ENCODE measurements at regions not wholly inside any gene's neighbourhood (a gene's known extent, or its start where the extent isn't known, plus 50 kb on each side); places are given as distances from the start of the nearest gene placed in this dataset.

DNA sequence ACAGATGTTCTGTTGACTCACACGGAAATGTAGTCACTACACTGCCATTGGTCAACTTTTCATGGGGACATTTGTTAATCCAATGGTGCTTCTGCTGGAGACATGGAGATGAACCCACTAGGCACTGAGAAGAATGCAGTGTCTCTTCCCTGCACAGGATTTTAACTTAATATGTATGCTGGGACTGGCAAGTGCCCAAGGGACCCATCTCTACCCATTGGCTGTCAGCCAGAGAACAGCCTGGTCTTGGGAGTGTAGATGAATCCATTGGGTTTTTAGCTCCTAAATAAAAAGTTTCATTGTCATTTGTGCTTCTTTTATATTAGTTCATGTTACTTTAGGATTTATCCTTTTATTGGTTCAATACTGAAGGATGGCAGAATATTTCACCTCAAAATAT is 195.8 kb upstream of the CDH6 start (continued):
- TF ChIP-seq TOX (CRISPR knock-in tag; IDR thresholded peaks at IDR 0.05; ENCODE audit: borderline replicate concordance) (no peak), ARNTL (CRISPR knock-in tag; IDR thresholded peaks at IDR 0.05; ENCODE audit: borderline replicate concordance, low read depth) (no peak), PPARA (CRISPR knock-in tag; IDR thresholded peaks at IDR 0.05; ENCODE audit: borderline replicate concordance) (no peak)

DNA sequence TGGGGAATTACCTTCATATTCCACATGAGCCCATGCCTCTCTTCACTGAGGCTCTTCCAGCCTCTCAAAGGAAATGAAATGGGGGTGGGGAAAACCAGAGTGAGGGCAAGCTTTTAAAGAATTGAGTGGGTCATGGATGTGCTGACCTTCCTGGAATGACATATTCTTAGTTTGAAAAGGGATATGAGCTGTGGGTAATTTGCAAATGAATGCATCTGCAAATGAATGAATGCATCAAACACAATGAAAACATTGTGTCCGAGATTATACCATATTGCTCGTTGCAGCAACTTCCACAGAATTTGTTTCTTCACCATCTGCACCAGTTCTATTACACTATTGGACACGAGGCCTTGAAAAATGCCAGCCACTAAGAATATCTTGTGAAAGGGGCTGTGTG is 198.6 kb upstream of the CDH6 start:
- TF ChIP-seq OSR1 (CRISPR knock-in tag; IDR thresholded peaks at IDR 0.05) (no peak), ZNF565 (CRISPR knock-in tag; conservative IDR thresholded peaks at IDR 0.05; ENCODE audit: low read depth) (no peak), PPARA (CRISPR knock-in tag; IDR thresholded peaks at IDR 0.05; ENCODE audit: borderline replicate concordance) (no peak), ZFP3 (CRISPR knock-in tag; IDR thresholded peaks at IDR 0.05) (no peak), ZFP30 (CRISPR knock-in tag; IDR thresholded peaks at IDR 0.05) (no peak), TOX (CRISPR knock-in tag; IDR thresholded peaks at IDR 0.05; ENCODE audit: borderline replicate concordance) (no peak), TCF4 (CRISPR knock-in tag; IDR thresholded peaks at IDR 0.05; ENCODE audit: borderline replicate concordance) (no peak), GLIS3 (CRISPR knock-in tag; IDR thresholded peaks at IDR 0.05) (no peak), BACH2 (CRISPR knock-in tag; IDR thresholded peaks at IDR 0.05; ENCODE audit: borderline replicate concordance) (no peak), CSDC2 (CRISPR knock-in tag; IDR thresholded peaks at IDR 0.05) (no peak), ESRRG (CRISPR knock-in tag; IDR thresholded peaks at IDR 0.05) (no peak)
- TF ChIP-seq, protein P1, sequence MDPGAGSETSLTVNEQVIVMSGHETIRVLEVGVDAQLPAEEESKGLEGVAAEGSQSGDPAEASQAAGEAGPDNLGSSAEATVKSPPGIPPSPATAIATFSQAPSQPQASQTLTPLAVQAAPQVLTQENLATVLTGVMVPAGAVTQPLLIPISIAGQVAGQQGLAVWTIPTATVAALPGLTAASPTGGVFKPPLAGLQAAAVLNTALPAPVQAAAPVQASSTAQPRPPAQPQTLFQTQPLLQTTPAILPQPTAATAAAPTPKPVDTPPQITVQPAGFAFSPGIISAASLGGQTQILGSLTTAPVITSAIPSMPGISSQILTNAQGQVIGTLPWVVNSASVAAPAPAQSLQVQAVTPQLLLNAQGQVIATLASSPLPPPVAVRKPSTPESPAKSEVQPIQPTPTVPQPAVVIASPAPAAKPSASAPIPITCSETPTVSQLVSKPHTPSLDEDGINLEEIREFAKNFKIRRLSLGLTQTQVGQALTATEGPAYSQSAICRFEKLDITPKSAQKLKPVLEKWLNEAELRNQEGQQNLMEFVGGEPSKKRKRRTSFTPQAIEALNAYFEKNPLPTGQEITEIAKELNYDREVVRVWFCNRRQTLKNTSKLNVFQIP (CRISPR knock-in tag; IDR thresholded peaks at IDR 0.05; ENCODE audit: borderline replicate concordance, low read depth): no peak
- TF ChIP-seq, protein P2, sequence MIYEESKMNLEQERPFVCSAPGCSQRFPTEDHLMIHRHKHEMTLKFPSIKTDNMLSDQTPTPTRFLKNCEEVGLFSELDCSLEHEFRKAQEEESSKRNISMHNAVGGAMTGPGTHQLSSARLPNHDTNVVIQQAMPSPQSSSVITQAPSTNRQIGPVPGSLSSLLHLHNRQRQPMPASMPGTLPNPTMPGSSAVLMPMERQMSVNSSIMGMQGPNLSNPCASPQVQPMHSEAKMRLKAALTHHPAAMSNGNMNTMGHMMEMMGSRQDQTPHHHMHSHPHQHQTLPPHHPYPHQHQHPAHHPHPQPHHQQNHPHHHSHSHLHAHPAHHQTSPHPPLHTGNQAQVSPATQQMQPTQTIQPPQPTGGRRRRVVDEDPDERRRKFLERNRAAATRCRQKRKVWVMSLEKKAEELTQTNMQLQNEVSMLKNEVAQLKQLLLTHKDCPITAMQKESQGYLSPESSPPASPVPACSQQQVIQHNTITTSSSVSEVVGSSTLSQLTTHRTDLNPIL (CRISPR knock-in tag; IDR thresholded peaks at IDR 0.05; ENCODE audit: low read depth): no peak
- TF ChIP-seq, protein P3, sequence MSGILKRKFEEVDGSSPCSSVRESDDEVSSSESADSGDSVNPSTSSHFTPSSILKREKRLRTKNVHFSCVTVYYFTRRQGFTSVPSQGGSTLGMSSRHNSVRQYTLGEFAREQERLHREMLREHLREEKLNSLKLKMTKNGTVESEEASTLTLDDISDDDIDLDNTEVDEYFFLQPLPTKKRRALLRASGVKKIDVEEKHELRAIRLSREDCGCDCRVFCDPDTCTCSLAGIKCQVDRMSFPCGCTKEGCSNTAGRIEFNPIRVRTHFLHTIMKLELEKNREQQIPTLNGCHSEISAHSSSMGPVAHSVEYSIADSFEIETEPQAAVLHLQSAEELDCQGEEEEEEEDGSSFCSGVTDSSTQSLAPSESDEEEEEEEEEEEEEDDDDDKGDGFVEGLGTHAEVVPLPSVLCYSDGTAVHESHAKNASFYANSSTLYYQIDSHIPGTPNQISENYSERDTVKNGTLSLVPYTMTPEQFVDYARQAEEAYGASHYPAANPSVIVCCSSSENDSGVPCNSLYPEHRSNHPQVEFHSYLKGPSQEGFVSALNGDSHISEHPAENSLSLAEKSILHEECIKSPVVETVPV (CRISPR knock-in tag; IDR thresholded peaks at IDR 0.05): no peak
- ATAC-seq: no peak

DNA sequence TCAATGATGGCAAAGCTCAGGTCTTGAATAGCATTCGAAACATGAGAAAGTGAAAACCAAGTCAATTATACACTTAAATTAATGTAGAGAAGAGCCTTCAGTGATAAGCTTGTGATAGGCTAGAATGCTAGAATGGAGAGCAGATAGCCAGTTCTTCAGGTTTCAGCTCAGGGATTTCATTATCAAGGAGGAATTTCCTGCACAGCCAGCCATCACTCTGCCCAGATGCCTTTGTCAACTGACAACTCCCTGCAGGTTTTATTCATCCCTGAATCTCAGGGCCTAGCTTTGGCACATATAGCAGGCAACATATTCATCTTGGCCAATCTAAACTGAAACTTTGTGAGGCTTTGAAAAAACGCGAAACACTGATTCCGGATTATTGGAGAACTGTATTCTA is 199.3 kb upstream of the CDH6 start:
- TF ChIP-seq, protein P2 (CRISPR knock-in tag; IDR thresholded peaks at IDR 0.05; ENCODE audit: low read depth): no peak
- TF ChIP-seq, protein P1 (CRISPR knock-in tag; IDR thresholded peaks at IDR 0.05; ENCODE audit: borderline replicate concordance, low read depth): no peak
- no peak for ATAC-seq

DNA sequence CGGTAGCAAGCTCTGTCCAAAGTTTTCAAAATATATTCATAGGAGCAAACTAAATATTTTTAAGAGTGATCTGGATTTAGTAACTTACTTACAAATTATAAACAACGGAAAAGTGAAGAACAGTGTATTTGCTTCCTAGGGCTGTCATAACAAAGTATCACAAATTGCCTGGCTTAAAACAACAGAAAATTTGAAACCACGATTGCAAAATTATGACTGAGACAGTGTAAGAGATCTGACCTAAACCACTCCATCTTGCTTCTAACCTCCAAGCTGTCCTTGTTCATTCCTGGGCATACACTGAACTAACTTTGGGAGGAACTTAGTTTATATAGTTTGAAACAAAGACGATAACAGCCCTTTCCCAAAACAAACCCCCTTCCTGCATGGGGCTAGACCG is 202.0 kb upstream of the CDH6 start:
- no peak for ATAC-seq
- TF ChIP-seq, protein P4, sequence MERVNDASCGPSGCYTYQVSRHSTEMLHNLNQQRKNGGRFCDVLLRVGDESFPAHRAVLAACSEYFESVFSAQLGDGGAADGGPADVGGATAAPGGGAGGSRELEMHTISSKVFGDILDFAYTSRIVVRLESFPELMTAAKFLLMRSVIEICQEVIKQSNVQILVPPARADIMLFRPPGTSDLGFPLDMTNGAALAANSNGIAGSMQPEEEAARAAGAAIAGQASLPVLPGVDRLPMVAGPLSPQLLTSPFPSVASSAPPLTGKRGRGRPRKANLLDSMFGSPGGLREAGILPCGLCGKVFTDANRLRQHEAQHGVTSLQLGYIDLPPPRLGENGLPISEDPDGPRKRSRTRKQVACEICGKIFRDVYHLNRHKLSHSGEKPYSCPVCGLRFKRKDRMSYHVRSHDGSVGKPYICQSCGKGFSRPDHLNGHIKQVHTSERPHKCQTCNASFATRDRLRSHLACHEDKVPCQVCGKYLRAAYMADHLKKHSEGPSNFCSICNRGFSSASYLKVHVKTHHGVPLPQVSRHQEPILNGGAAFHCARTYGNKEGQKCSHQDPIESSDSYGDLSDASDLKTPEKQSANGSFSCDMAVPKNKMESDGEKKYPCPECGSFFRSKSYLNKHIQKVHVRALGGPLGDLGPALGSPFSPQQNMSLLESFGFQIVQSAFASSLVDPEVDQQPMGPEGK (CRISPR knock-in tag; IDR thresholded peaks at IDR 0.05; ENCODE audit: borderline replicate concordance): no peak
- TF ChIP-seq ZFP3 (CRISPR knock-in tag; IDR thresholded peaks at IDR 0.05): no peak
- TF ChIP-seq CSDC2 (CRISPR knock-in tag; IDR thresholded peaks at IDR 0.05): no peak
- no peak for TF ChIP-seq TOX (CRISPR knock-in tag; IDR thresholded peaks at IDR 0.05; ENCODE audit: borderline replicate concordance)
- TF ChIP-seq ESRRG (CRISPR knock-in tag; IDR thresholded peaks at IDR 0.05): no peak
- TF ChIP-seq OSR1 (CRISPR knock-in tag; IDR thresholded peaks at IDR 0.05): no peak
- TF ChIP-seq ISL1 (CRISPR knock-in tag; IDR thresholded peaks at IDR 0.05): no peak
- TF ChIP-seq, protein P5, sequence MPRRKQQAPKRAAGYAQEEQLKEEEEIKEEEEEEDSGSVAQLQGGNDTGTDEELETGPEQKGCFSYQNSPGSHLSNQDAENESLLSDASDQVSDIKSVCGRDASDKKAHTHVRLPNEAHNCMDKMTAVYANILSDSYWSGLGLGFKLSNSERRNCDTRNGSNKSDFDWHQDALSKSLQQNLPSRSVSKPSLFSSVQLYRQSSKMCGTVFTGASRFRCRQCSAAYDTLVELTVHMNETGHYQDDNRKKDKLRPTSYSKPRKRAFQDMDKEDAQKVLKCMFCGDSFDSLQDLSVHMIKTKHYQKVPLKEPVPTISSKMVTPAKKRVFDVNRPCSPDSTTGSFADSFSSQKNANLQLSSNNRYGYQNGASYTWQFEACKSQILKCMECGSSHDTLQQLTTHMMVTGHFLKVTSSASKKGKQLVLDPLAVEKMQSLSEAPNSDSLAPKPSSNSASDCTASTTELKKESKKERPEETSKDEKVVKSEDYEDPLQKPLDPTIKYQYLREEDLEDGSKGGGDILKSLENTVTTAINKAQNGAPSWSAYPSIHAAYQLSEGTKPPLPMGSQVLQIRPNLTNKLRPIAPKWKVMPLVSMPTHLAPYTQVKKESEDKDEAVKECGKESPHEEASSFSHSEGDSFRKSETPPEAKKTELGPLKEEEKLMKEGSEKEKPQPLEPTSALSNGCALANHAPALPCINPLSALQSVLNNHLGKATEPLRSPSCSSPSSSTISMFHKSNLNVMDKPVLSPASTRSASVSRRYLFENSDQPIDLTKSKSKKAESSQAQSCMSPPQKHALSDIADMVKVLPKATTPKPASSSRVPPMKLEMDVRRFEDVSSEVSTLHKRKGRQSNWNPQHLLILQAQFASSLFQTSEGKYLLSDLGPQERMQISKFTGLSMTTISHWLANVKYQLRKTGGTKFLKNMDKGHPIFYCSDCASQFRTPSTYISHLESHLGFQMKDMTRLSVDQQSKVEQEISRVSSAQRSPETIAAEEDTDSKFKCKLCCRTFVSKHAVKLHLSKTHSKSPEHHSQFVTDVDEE (CRISPR knock-in tag; IDR thresholded peaks at IDR 0.05): no peak
- TF ChIP-seq RARB (CRISPR knock-in tag; IDR thresholded peaks at IDR 0.05): no peak
- TF ChIP-seq, protein P1 (CRISPR knock-in tag; IDR thresholded peaks at IDR 0.05; ENCODE audit: borderline replicate concordance, low read depth): no peak
- TF ChIP-seq, protein P3 (CRISPR knock-in tag; IDR thresholded peaks at IDR 0.05): no peak

Data from SK-N-SH treated with all-trans-retinoic acid at 6 μM for 48 hours (cell line).